NB4 (cell line): ENCODE measurements at regions not wholly inside any gene's neighbourhood (a gene's known extent, or its start where the extent isn't known, plus 50 kb on each side); places are given as distances from the start of the nearest gene placed in this dataset.
"Not testable (repeated sequence)": the region's sequence is repeated elsewhere in the genome, so short reads cannot be mapped to it uniquely, and the experiment has no call there.

Experiments
- CTCF ChIP-seq: IDR thresholded peaks from one replicate; pipeline ENCODE4 v1.5.1; 2012; ENCODE audit warnings: low read depth, low read length
- POLR2A ChIP-seq: IDR thresholded peaks from 2 replicates; pipeline ENCODE4 v1.6.1; 2011; ENCODE audit warnings: mild to moderate bottlenecking; ENCODE audit not compliant: insufficient read length; ENCODE audit errors: extremely low read depth
- TF ChIP-seq, protein P1 (sequence below): IDR thresholded peaks from 2 replicates; pipeline ENCODE4 v1.6.1; 2011; ENCODE audit warnings: low read depth, low read length

DNA sequence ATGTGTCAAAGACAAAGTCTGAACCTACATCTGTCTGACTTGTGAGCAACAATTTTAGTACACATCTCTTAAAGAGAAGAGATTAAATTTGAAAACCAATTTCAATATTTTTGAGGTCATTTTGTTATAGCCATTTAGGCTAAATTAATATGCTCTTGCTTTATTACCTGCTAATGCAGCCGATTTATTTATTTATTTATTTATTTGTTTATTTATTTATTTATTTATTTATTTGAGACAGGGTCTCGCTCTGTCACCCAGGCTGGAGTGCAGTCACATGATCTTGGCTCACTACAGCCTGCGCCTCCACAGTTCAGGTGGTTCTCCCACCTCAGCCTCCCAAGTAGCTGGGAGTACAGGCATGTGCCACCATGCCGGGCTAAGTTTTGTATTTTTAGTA is 232.7 kb upstream of the CHD1 start:
- TF ChIP-seq POLR2A, CTCF: not testable (repeated sequence)
- TF ChIP-seq, protein P1, sequence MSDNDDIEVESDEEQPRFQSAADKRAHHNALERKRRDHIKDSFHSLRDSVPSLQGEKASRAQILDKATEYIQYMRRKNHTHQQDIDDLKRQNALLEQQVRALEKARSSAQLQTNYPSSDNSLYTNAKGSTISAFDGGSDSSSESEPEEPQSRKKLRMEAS: not testable (repeated sequence)
